GM18858 (cell line): ENCODE measurements at regions not wholly inside any gene's neighbourhood (a gene's known extent, or its start where the extent isn't known, plus 50 kb on each side); places are given as distances from the start of the nearest gene placed in this dataset.

ENCODE experiments used
- ATAC-seq: cut with Tn5 transposase; IDR thresholded peaks from one replicate; pipeline ENCODE4 v1.9.1; 2021; ENCODE audit not compliant: unreplicated experiment

GRCh38 chr11:119496997-119497396, 74.0 kb upstream of the THY1 start:
- no peak for ATAC-seq

- ATAC-seq: no peak
These were observed 73.5 kb upstream of the THY1 start for GRCh38 chr11:119496469-119496868.

- no peak for ATAC-seq
These were observed 70.7 kb upstream of the THY1 start for GRCh38 chr11:119493712-119494111.

GRCh38 chr11:119491753-119492510, 69.0 kb upstream of the THY1 start:
- ATAC-seq: no peak

GRCh38 chr11:119490253-119491006, 67.5 kb upstream of the THY1 start:
- ATAC-seq: no peak

- ATAC-seq: no peak
These were observed 66.1 kb upstream of the THY1 start for GRCh38 chr11:119489087-119489486.

GRCh38 chr11:119488256-119488995, 65.5 kb upstream of the THY1 start:
- no peak for ATAC-seq

GRCh38 chr11:119486691-119487259, 63.8 kb upstream of the THY1 start:
- no peak for ATAC-seq

GRCh38 chr11:119486016-119486415, 63.0 kb upstream of the THY1 start:
- no peak for ATAC-seq

GRCh38 chr11:119484741-119485605, 62.0 kb upstream of the THY1 start:
- ATAC-seq: no peak

GRCh38 chr11:119483881-119484371, 61.0 kb upstream of the THY1 start:
- no peak for ATAC-seq

- no peak for ATAC-seq
These were observed 60.4 kb upstream of the THY1 start for GRCh38 chr11:119483341-119483880.

- ATAC-seq: no peak
These were observed 59.6 kb upstream of the THY1 start for GRCh38 chr11:119482521-119483011.

GRCh38 chr11:119481667-119482400, 58.9 kb upstream of the THY1 start:
- ATAC-seq: no peak

- ATAC-seq: no peak
These were observed 58.2 kb upstream of the THY1 start for GRCh38 chr11:119481021-119481666.

- no peak for ATAC-seq
These were observed 57.5 kb upstream of the THY1 start for GRCh38 chr11:119480380-119481020.

- no peak for ATAC-seq
These were observed 56.8 kb upstream of the THY1 start for GRCh38 chr11:119479685-119480275.
